Stimulated activated CD8-positive, alpha-beta memory T cell treated with anti-CD3 and anti-CD28 coated beads, Interleukin-7, amount 100 ng/mL, for 1 hour (primary cell): ENCODE measurements at regions not wholly inside any gene's neighbourhood (a gene's known extent, or its start where the extent isn't known, plus 50 kb on each side); places are given as distances from the start of the nearest gene placed in this dataset.
A peak's percentile ranks its signal among the peaks of the same experiment; 100 is the strongest.
"Not testable (repeated sequence)": the region's sequence is repeated elsewhere in the genome, so short reads cannot be mapped to it uniquely, and the experiment has no call there.

ENCODE experiments used
- DNase-seq, 2 donors: peaks; one replicate each; pipeline ENCODE4 v3.0.0-alpha.2; 2020; ENCODE audit warnings: low read depth in 2 of 2

DNA sequence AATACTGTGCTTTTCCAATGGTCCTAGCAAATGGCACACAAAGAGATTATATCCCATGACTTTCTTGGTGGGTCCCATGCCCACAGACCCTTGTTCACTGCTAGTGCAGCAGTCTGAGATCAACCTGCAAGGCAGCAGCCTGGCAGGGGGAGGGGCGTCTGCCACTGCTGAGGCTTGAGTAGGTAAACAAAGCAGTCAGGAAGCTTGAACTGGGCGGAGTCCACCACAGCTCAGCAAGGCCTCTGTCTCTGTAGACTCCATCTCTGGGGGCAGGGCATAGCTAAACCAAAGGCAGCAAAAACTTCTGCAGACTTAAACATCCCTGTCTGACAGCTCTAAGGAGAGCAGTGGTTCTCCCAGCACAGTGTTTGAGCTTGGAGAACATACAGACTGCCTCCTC lies 82.9 kb downstream of the ZNF737 start:
- DNase-seq = no peak

DNA sequence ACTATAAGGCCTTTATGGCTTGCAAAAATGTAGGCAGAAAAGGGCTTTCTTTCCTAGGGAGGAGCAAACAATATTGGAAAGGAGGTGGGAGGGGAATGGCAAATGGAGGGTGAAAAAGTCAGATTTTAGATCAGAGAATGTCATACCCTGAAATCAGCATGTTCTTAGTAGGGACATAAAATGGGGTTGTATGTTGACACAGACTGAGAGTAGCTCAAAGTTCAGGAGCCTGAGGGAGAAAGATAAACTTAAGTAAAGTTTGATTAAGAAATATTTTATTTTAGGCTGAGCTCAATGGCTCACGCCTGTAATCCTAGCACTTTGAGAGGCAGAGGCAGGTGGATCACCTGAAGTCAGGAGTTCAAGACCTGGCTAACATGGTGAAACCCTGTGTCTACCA lies 83.8 kb downstream of the ZNF737 start:
- DNase-seq = no peak

DNA sequence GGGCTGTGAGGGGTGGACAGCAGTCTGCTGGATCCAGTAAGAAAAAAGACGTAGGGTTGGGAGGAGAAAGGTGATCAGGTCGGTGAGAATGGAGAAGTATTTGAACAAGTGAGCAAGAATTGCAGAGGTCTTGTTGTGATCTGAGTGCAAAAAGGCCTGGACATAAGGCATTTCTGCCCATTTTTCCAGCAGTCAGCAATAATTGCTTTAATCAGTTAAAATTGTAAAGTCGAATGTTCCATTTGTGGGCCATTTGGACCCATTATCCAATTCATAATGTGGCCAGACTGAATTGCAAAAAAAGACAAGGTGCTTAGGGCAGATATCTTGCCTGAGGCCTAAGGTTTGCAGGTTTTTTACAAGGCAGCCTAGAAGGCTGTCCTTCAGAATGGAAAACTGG lies 86.1 kb downstream of the ZNF737 start:
- no peak for DNase-seq

DNA sequence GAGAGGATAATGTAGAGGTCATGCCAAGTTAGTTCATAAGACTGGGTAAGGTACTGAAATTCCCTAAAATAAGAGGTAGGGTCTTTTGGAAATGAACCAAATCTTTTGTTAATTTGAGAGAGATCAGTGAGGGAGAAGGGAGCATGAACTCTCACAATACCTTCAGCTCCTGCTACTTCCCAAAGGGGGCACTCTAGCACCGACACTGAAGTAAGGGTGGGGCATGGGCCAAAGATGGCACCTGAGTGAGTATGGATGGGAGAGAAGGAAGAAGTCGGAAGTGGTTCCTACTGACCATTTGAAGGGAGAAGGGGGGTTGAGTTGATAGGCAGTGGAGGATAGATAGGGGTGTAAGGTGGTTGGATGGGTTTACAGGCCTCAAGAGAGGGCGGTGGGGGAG lies 86.6 kb downstream of the ZNF737 start:
- DNase-seq = no peak

DNA sequence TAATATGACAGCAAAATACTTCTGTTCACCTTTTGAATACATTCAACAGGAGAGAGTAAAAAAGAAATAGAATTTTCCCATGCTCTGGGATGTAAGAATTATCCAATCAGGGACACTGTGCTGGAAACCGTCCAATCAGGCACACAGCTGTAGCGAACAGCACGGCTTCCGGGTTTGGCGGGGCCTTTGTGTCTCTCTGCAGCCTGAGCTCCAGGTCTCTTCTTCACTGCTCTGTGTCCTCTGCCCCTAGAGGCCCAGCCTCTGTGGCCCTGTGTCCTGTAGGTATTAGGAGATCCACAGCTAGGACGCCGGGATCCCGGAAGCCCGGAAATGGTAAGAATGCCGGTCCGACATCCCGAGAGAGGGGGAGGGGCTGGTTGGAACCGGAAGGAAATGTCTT lies 92.7 kb downstream of the ZNF737 start:
- DNase-seq = no peak

DNA sequence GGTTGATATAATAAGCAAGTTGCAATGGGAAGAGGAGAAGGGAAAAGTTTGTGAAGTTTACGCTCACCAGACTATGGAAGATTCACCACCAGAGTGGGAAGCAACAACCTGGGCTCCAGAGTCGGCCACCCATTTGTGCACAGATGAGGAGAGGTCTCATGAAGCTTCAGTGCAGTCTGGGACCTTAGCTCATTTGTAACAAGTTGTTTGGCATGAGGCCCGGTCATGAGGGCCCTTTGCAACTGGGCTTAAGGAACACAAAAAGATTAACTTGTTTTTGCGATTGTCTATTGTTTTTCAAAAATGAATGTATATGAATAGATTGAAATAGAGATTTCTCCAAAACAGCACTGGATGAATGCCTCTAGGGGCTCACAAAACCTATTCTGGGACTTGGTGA lies 94.2 kb downstream of the ZNF737 start:
- no peak for DNase-seq

DNA sequence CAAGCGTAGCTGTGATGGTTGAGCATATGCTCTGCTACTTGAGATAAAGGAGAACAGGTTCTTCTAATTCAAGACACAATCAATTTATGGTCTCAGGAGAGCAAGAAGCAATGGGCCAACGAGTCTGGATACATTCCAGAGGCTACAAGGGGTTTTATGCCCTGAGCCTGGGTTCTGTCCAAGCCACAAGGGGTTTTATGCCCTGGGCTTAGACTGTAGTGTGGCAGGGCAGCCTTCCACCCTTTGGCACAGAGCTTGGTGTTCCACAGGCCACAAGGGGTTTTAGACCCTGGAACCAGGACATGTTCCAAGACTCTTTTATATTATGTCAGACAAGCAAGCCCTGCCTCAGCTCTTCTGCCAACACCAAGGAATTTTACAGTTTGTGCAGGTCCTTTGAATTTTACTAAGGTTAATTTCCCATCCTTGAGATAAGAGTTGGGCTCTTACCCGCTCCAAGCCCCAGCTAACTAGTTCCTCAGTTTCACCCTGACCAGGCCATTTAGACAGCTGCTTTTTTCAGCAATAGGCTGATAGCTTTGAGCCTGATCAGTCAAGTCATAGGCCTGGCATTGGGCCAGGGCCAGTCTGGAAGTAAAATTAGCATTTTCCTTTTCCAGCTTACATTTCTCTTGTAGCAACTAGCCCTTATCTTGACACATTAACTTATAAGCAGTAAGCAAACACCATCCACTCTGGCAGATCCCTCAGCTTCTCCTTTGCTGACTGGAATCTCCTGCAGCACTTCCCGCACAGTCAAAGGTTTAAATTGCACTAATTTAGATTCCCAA lies 95.0 kb downstream of the ZNF737 start:
- no peak for DNase-seq

DNA sequence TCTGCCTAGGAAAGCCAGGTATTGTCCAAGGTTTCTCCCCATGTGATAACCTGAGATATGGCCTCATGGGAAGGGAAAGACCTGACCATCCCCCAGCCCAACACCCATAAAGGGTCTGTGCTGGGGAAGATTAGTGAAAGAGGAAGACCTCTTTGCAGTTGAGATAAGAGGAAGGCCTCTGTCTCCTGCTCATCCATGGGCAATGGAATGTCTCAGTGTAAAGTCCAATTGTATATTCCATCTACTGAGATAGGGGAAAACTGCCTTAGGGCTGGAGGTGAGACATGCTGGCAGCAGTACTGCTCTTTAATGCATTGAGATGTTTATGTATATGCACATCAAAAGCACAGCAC lies 99.0 kb downstream of the ZNF737 start:
- DNase-seq = not testable (repeated sequence)

DNA sequence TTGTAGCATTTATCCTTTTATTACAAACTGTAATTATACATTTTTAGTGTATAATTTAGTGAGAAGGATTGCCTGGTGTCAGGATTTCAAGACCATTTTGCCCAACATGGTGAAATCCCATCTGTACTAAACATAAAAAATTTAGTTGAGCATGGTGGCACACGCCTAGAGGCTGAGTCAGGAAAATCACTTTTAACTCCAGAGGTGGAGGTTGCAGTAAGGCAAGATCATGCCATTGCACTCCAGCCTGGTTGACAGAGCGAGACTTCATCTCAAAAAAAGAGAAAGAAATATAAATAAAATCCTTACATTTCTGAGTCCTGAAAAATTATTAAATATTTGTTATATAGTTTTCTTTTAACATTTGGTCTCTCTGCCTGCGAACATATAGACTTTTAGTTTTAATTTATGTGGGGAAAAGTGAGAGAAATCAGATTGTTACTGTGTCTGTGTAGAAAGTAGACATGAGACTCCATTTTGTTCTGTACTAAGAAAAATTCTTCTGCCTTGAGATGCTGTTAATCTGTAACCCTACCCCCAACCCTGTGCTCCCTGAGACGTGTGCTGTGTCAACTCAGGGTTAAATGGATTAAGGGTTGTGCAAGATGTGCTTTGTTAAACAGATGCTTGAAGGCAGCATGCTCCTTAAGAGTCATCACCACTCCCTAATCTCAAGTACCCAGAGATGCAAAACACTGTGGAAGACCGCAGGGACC lies 99.5 kb downstream of the ZNF737 start:
- DNase-seq = not testable (repeated sequence)

DNA sequence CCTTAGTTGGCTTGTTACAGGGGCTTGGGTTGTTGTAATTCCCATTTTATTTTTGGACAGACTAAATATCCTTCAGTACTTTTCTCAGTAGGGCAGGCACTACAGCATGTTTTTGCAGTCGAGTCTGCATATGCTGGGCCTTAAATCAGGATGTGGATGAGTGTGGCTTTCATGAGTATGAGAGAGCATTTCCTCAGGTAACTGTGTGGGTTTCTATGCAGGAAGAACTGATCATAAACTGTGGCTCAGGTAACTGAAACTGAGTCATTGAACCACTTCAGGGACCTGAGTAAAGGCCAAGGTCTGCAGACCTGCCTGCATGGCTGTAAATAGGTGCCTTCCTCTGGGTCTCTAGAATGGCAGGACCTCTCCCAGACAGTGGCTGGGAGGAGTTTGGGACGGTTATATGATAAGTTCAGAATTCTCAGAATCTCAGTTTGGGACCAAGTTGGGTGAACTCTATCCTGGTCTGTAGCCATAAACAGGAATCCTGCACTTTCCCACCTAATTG lies 112.1 kb downstream of the ZNF737 start:
- no peak for DNase-seq

DNA sequence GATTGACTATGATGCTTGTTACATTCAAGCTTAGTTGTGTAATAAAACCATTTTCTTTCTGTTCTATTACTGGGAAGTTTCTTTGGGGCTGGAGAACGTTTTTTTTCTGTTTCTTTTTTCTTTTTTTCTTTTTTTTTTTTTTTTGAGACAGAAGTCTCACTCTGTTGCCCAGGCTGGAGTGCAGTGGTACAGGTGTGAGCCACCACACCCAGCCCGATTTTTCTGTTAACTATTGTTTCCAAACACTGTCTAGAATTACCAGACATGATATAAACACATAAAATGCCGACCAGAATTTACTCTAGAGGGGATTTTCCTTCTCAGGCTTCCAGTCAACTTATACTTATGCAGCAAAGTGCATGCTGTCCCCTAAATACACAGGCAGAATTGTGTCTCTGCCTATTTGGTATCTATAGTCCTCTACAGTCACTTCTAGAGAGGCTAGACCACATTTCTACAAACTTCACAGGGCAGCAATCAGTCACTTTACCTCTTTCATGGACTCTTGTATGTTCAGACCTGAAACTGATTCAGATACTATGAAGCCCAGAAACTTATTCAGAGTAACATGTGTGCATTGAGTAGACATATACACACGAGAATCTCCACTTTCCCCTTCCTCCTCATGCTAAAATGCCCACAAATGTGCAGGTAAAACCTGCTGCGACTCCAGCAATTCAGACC lies 121.2 kb downstream of the ZNF737 start:
- DNase-seq = no peak

DNA sequence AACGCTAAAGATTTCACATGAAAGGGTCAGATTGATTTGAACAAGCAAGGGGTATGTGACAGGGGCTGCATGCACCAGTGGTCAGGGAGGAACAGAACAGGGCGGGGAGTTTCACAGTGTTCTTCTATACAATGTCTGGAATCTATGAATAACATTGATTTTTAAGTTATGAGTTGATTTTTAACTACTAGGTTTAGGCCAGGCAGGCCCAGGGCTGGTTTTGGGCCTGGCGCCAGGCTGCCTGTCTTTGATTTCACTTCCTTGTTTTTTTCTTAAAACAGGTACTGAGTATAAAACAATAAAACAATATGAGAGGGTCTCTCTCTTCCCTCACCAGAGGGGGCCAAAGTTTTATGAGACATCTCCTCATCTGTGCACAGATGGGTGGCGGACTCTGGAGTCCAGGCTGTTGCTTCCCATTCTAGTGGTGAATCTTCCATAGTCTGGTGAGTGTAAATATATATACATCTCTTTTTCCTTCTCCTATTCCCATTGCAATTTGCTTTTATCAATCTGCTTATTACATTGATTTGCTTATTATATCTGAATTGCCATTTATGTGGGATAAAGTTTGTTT lies 133.2 kb downstream of the ZNF737 start:
- DNase-seq = not testable (repeated sequence)

DNA sequence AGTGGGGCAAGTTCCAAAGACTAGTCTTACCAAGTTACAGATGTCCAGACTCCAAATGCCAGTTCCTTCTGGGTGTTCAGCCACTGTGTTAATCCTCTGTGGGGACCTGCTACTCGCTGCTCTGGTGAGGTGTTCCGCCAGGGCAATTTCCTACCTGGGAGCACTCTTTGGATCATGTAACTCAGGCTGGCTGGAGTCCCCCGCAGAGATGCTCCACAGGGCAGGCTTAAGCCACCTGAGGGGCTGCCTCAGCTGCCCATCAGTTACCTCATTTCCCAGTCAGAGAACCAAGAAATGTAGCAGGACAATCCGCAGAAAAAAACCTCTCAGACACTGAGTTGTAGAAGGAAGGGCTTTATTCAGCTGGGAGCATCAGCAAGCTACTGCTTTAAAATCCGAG lies 133.8 kb downstream of the ZNF737 start:
- no peak for DNase-seq

DNA sequence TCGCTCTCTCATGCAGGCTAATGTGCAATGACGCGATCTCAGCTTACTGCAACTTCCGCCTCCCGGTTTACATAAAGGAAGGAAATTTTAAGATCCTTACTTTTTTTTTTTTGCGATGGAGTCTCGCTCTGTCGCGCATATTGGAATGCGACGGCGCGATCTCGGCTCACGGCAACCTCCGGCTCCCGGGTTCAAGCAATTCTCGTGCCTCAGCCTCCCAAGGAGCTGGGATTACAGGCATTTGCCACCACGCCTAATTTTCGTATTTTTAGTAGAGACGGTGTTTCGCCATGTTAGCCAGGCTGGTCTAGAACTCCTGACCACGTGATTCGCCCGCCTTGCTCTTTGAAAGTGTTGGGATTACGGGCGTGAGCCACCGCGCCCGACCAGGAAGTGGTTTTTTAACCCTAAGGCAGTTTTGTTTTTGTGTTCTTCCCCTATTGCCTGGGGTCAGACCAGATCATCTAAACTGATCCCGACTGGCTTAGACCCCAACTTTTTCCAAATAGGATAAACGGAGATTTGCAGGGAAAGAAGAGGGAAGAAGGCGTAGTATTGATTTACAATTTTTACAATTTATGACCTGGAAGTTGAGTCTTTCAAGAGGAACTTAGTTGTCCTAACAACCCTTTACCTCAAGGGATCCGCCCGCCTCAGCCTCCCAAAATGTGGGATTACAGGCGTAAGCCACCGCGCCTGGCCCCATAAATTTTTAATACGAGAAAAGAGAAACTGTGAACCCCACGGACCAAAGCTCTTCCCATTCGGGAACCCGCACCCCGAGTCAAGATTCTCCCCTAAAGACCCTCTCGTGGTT lies 142.0 kb downstream of the ZNF737 start:
- peak; percentile 0 for DNase-seq

DNA sequence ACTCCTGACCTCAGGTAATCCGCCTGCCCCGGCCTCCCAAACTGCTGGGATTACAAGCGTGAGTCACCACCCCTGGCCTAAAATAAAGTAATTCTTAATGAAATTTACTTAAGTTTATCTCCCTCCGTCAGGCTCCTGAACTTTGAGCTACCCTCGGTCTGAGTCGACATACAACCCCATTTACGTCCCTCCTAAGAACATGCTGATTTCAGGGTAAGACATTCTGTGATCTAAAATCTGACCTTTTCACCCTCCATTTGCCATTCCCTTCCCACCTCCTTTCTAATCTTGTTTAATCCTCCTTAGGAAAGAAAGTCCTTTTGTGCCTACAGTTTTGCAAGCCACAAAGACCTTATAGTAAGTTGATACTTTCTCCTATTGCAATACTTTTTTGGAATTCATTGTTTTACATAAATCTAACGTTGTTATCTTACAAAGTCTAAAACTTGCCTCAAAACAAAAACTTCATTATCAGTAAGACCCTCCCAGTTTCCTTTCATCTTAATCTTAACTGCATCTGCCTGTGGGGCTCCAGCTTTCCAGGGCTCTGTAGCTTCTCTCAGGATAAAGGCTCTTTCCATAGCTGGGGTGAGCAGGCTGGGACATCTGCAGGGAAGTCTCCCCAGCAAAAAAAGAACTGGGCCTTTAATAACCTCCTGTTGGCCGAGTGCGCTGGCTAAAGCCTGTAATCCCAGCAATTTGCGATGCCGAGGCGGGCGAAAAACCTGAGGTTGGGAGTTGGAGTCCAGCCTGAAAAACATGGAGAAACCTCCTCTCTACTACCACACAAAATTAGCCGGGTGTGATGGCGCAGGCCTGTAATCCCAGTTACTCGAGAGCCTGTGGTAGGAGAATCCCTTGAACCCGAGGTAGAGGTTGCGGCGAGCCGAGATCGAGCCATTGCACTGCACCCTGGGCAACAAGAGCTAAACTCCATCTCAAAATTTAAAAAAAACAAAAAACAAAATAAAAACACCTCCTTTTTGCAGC lies 143.1 kb downstream of the ZNF737 start:
- DNase-seq = no peak

DNA sequence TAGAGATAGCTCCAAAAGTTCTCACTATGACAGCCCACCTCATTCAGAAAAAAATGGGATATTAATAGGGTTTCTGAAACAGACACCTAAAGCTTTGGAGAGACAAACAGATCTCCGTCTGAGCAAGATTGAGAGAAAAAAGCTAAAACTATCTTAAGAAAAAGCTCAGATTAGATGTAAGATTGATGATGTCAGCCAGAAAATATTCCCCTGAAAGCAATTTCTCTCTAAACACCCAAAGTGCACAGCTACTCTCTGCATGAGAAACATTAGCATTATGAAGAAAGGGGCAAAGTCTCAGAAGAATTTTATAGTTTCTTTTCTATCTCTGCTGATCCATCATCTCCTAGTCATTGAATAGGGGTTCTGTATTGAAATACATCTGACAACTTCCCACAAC lies 148.9 kb downstream of the ZNF737 start:
- DNase-seq = no peak

DNA sequence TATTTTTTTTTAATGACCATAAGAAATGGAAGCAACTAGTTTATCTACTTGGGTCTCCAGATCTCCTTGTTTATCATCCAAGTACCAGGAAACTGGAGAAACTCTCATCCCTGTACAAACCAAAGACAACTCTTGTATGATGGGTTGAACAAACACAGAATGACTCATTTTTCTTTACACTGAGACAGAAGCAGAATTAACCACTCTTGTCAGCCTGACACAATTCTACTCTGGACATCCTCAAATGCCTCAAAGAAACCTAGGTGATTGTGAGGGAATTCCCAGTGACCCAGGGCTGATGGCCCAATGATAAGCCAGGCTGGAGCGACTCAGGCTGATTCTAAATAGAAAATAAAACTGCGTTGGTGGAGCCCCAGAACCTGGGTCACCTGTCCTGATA lies 151.5 kb downstream of the ZNF737 start:
- no peak for DNase-seq

DNA sequence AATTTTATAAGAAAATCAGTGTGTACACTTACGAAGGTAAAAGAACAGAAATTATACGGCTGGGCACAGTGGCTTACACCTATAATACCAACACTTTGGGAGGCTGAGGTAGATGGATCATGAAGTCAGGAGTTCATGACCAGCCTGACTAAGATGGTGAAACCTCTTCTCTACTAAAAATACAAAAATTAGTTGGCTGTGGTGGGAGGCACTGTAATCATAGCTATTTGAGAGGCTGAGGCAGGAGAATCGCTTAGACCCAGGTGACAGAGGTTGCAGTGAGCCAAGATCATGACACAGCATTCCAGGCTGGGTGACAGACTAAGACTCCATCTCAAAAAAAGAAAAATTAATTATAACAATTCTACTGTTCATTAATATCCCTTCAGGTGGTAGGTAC lies 151.9 kb downstream of the ZNF737 start:
- no peak for DNase-seq

DNA sequence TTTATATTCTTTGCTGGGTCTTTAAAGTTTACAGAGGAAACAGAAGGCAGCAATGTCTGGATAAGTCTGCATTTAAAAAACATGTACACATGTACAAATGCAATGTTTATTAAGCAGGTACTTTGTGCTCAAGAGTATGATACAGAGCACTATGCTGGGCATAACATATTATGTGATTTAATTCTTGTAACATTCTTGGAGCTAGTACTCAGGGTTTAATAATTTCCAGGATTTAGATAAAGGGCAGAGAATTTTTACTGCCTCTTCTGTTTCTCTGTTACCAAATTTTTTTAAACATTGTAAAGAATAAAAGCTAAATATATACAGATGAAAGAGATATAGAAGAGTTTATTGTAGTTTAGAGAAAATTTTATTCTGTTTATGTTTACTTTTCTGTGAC lies 152.7 kb downstream of the ZNF737 start:
- DNase-seq = no peak

DNA sequence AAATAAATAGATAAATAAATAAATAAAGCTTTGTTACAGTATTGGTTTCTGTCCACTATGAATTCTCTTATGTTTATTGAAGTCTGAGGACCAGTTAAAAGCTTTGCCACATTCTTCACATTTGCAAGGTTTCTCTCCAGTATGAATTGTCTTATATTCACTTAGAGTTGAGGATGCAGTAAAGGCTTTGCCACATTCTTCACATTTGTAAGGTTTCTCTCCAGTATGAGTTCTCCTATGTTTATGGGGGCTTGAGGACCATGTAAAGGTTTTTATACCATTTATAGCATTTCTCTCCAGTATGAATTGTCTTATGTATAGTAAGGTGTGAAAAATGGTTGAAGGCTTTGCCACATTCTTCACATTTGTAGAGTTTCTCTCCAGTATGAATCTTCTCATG lies 168.3 kb downstream of the ZNF737 start:
- no peak for DNase-seq
